ENCODE measurements at regions not wholly inside any gene's neighbourhood (a gene's known extent, or its start where the extent isn't known, plus 50 kb on each side); places are given as distances from the start of the nearest gene placed in this dataset.
A peak's percentile ranks its signal among the peaks of the same experiment; 100 is the strongest.
"Not testable (repeated sequence)": the region's sequence is repeated elsewhere in the genome, so short reads cannot be mapped to it uniquely, and the experiment has no call there.

DNA sequence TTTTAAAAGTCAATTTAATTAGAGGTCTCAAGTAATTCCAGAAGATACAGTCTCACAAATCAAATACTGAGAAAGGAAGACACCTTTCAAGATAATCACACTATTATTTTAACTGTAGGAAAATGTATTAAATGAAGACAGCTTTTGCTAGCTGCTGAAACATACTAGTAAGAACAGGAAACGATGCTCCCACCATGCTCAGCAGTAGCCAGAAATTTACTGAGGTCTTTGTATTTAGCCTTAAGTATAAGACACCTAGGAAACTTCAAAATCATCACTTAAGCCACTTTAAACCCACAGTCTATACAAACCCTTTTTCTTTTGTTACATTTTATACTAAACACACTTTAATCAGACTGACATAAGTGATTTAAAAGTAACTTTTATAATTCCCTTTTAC is 72.7 kb upstream of the NPIPB12 start:
- not testable (repeated sequence) for DNase-seq

DNA sequence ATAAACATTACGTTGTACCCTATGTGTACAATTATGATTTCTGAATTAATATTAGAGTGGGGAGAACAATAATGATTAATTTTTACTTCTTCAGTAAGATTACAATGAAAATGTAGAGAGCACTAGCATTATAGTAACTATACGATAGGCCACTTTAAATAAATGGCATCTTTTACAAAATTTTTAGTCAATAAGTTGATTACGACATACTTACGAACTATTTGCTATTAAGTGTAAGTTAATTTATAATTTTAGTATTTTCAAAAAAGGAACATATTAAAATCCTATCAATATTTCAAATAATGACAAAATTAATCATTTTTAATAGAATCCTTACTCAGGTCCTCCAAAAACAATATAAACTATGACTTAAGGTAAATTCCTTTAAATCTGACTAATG is 75.6 kb upstream of the NPIPB12 start:
- not testable (repeated sequence) for DNase-seq

DNA sequence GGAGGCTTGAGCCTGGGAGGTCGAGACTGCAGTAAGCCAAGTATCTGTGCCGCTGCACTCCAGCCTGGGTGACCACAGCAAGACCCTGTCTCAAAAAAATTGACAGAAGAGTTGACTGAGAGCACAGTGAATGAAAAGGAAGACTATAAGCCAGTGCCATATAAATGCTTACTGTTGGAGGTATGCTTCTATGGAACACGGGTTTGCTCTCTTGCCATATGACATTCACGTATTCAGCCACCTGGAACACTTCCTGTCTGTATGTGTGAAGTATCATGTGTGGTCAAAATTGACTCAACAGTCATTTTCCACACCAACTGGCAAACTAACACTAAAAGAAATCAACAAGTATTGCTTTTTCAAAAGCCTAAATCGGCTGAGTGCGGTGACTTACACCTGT is 71.1 kb upstream of the SPN start:
- DNase-seq, result not testable (repeated sequence)

DNA sequence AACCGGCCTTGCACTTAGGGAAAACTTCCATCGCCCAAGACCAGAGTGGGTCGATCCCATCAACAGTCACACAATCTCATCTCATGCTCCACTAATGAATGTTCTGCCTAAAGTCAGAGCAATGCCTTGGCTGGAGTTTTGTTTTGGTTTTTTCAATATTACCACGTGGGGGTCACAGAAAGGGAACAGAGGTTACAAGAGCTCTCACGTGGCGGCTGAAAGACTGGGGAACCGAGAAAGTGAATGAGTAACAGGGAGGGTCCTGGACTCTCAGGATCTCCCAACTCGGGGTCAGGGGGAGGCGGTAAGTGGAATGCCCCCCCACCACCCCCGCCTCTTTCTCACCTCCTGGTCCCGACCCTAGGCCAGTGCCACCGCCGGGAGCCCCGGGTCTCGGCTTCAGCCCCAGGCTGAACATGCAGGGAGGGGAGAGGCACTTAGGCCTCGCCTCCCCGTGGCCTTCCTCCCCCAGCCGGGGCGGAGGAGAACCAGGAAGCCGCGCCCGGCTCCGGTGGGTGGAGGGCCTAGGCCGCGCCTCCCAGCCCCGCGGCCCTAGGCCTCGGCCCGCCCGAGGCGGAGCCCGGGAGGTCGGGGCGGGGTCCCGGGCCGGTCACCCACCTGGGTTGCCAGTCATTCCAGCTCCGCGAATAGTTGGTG is 68.7 kb upstream of the SPN start:
- peak; percentile 24 for DNase-seq

DNA sequence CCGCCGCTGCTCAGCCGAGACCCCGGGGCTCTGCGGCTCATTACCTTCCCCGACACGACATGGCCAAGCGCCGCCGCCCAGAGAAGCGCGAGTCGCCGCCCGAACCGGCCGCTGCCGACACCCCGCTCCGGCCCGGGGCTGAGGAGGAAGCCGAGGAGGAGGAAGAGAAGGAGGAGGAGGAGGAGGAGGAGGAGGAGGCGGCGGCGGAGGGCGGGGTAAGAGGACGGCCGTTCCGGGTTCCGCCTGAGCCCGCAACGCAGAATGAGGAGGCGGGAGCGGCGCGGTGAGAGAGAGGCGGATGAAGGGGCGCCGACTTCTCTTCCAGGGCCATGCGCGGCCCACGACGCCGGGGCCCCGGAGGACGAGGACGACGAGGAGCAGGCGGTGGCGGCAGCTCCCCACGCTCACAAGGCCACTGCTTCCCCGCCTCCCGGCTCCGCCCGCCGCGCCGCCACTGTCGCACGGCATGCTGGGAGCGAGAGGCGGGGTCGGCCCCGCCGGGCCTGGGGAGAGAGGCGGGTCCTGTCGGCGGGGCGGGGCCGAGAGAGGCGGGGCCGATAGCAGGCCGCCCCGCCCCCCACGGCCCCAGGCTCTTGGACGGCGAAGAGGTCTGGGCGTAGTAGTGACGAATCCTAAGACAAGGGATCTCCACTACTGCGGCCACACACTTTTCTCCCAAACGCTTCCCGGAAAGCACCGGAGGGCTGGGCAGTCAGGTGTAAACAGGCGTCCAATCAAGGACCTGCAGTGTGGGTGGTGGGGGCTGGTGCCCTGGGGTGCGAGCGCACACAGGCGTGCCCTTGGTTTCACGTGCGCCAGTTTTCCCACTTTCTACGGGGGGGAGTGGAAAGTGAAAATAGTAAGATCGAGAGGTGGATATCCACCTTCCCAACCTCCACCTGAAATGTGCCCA is 67.9 kb upstream of the SPN start:
- peak; percentile 93 for DNase-seq

DNA sequence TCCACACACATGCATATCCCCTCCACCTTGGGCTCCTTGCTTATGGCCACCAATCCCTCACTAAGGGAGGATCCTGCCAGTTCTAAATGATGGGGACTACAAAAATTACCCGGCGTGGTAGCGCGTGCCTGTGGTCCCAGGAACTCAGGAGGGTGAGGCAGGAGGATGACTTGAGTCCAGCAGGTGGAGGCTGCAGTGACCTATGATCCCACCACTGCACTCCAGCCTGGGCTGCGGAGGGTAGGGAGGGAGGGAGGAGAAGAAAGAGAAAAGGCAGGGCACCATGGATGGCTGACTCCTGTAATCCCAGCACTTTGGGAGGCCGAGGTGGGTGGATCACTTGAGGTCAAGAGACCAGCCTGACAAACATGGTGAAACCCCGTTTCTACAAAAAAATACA is 66.0 kb upstream of the SPN start:
- DNase-seq, result not testable (repeated sequence)

DNA sequence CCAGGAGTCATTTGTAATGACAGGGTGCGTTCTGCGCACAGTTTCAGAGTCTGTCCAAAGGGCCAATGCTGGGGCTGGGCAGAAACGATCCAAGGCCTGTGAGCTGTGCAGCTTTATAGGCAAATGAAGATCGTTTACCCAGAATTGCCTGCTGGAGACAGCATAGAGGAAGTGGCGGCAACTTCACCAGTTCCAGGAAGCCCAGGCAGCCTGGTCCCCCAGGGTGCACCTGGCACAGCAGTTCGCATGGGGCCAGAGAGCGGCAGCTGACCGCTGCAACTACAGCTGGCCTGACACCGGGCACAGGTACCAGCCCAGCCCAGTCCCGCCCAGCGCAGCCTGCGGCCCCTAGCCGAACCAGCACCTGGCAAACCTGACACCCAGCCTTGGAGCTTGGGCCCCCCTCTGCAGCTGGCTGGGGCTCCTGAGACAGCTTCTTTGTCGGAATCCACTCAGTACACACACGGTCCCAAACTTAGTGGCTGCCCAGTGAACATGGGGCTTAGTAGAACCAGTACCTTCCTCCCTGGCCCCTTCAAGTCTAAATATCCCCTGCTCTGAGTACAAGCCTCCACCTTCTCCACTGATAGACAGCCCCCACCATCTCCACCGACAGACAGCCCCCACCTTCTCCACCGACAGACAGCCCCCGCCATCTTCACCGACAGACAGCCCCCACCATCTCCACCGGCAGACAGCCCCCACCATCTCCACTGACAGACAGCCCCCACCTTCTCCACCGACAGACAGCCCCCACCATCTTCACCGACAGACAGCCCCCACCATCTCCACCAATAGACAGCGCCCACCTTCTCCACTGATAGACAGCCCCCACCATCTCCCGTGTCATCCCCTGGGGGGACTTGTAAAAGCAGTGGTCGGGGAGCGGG is 62.7 kb upstream of the SPN start:
- peak; percentile 66 for DNase-seq

DNA sequence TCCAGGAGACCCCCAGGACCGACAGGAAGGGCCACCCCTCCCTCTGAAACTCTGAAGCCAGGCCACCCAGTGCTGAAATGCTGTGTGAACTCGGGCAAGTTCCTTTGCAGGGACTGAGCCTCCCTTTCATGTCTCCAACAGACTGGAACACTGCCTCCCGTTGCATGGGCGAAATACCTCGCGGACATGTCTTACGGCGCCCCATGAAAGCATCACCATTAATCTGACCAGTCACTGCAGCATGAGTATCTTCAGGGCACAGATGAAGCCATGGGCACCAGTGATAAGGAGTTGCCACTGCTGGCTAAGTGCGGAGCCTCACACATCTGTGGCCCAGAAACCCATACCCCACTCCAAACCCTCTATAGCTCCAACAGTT is 60.8 kb upstream of the SPN start:
- DNase-seq, result not testable (repeated sequence)

DNA sequence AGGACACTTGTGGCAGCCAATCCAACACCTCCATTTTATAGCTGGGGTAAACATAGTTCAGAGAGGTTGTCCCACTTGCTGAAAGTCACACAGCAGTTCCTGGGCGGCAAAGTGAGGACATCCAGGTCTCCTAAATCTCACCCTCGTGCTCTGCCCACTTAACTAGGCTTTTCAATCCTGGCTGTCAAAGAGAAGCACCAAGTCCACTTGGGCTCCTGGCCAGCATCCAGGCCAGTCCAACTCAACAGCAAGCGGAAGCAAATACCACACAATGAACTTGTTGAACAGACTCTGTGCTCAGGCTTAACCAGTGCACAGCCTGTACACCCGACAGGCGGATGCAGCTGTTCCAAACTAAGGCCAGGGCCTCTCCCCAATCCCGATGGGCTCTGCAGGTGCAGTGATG is 60.4 kb upstream of the SPN start:
- DNase-seq, result not testable (repeated sequence)

DNA sequence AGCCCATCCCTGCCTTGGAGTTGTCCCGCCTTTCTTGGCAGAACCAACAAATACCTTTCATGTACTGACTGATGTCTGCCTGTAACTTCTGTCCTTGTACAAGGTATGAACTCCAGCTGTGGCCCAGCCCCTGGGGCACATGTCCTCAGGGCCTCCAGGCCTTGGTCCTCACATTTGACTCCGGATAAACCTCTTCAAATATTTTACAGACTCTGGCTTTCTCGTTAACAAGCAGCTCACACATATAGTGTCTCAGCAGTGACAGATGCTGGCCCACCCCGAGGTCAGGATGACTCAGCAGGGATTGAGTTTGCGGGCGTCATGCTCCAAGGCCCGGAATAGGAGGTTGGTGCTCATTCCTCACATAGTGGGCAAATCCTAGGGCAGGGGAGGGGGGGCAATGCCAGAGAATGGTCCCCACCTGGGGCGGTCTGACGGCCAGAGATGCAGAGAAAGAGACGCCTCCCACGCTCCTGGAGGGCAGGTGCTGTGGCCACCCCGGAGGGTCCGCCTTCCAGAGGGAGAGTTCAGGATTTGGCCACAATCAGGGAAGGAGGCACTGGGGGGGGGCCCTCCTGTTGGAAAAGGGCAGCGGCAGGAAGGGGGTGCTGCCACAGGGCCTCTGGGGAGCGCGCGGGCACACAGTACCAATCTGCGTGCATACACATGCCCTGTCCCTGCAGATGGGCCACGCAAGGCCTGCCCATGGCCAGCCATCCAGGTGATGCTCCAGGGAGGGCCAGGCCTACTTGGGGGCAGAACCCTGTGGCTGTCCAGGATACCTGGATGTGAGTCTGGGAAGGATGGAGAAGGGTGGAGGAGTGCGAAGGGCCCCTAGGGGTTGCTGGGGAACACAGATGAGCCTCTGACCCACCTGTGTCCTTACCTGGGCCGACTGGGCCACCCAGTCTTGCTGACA is 58.2 kb upstream of the SPN start:
- not testable (repeated sequence) for DNase-seq

DNA sequence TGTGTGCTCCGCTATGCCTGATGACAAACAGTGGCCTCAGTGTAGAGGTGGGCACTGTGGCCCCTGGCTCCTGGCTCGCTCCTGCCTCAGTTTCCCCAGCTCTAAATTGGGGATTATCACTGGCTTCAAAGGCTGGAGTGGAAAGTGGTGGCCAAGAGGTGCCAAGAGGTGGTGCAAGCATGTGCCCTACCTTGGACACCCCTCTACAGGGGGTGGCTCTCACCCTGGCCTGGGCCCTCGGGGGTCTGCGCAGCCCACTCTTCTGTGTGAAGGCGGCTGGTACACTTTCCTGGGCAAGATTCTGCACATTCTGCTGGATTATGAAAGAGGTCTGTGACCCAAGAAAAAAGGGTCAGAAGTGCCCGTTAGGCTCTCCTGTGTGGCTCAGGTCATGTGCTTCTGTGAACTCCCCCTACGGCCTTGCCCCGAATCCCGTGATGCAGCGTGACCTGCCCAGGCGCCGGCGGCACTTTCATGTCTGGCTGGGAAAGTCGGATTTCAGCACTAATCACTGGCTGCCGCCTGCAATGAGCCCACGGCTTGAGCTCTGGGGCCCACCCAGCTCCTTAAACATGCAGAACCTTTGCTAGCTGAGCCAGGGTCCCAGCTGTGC is 57.3 kb upstream of the SPN start:
- not testable (repeated sequence) for DNase-seq

DNA sequence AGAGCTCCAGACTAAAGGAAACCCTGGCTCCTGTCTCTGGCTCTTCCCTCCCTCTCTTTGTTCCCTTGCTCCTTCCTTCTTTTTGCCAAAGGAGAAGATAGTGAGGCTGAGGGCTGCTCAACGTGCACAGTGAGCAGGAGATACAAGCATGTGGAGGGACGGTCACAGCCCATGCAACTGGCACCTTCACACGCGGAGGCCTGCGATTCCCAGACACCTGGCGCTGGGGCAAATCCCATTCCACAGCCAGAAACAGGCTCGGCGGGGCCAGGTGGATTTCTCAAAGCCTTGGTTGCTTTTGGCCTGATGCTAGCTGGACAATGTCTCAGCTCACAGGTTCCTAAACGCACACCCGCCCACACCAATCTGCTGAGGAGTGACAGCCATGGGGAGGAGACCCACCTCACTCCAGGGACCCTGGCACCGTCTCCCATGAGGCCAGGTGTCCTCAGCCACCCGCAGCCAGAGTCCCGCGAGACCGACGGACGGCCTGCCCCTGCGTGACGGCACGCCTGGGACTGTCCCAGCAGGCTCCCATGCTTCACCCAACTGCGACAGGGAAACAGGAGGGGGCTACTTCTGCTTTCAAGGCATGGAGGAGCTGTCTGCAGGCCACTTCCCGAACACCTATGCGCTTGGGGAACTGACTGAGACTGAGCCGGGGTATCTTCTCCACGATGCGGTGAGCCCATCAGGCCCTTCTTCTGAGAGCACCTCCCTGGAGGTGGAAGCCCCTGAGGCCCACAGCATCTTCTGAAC is 56.2 kb upstream of the SPN start:
- DNase-seq, result not testable (repeated sequence)

DNA sequence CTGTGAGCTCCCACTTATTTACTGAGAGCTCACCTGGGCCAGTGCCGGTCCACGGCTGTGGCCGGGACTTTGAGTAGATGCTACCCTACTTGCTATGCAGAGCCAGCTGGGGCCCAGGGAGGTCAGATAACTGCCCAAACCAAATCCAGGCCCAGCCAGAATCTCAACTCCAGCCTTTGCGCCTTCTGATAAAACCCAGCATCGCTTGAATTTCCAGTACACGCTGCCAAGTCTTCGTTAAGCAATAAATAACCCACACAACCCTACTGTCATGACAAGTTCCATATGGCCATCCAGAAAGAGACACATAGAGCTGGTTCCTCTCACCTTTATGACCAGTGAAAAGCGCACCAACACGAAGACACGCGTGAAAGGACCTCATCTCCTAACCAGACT is 55.6 kb upstream of the SPN start:
- not testable (repeated sequence) for DNase-seq

DNA sequence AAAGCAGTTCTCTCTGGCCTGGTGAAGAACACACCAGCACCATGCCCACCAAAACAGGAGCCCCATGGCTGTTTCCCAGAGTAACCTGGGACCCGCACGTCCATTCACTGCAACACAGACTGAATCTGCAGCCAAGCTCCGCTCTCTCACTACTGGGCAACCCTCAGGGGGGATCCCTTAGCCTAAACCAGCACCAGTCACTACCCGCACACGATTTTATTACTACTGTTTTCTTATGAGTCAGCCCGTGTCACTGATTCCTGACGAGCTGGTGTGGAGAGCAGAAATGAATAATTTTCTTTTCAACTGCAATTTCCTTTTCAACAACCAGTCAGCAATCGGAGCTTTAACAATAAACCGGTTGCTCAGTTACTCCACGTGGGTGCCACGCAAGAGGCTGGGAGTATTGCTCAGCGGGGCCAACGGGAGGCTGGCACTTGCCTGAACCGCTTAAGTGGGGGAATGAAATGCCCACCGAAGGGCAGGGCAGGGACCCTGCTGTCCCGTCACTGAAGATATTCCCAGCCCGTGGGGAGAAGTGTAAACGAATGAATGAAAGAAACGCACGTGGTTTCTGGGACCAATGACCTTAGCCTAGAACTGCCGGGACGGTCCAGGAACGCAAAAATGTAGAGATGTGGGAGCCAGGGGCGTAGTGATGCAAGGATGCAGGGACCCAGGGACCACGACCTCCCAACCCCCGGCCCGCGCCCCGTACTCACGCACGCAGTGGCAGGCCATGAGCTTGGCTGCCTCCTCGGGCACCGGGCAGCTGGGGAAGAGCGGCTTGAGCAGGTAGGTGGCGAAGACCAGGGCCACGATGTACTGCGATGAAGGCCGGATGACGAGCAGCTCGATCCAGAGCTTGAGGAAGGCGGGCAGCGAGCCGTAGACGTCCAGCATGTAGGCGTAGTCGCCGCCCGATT is 50.4 kb upstream of the SPN start:
- DNase-seq, result peak; percentile 11
